ENCODE measurements at regions not wholly inside any gene's neighbourhood (a gene's known extent, or its start where the extent isn't known, plus 50 kb on each side); places are given as distances from the start of the nearest gene placed in this dataset.

- no peak for TF ChIP-seq CTCF (IDR thresholded peaks at IDR 0.05)
- TF ChIP-seq EZH2 (IDR thresholded peaks at IDR 0.05; ENCODE audit: borderline replicate concordance, insufficient read depth, low read depth, low read length, poor library complexity, severe bottlenecking), result no peak
These were observed 140.7 kb upstream of the B3GAT1 start for GRCh38 chr11:134552749-134553148.
